K562 (cell line): ENCODE measurements at regions not wholly inside any gene's neighbourhood (a gene's known extent, or its start where the extent isn't known, plus 50 kb on each side); places are given as distances from the start of the nearest gene placed in this dataset.

Experiments used
- ATF6 ChIP-seq: sonication (generic); formaldehyde crosslinking; IDR thresholded peaks from 2 replicates; pipeline ENCODE4 v1.4.0; 2020; ENCODE audit warnings: mild to moderate bottlenecking, missing genetic modification reagents
- BRD4 ChIP-seq: fragments of 200-600 bp; sonication (generic); IDR thresholded peaks from 2 replicates; pipeline ENCODE4 v1.6.1; 2017; ENCODE audit warnings: inconsistent platforms
- CBFA2T2 ChIP-seq: fragments of 450-650 bp; conservative IDR thresholded peaks from 2 replicates; pipeline ENCODE4 v1.6.1; 2017; ENCODE audit warnings: mild to moderate bottlenecking
- CGGBP1 ChIP-seq: fragments of 250-450 bp; sonication (Bioruptor Pico); IDR thresholded peaks from 2 replicates; pipeline ENCODE4 v1.9.0; 2021; ENCODE audit warnings: mild to moderate bottlenecking
- EGR1 ChIP-seq: fragments of 450-650 bp; conservative IDR thresholded peaks from 2 replicates; pipeline ENCODE4 v1.6.1; 2017; ENCODE audit warnings: mild to moderate bottlenecking
- GABPA ChIP-seq: fragments of 200-800 bp; sonication (Bioruptor generic); conservative IDR thresholded peaks from 2 replicates; pipeline ENCODE4 v1.6.1; 2016; ENCODE audit warnings: low read depth, missing genetic modification characterization, missing compliant biosample characterization
- GABPB1 ChIP-seq: sonication (generic); formaldehyde crosslinking; IDR thresholded peaks from 2 replicates; pipeline ENCODE4 v1.8.0; 2022; ENCODE audit warnings: mild to moderate bottlenecking, missing genetic modification reagents
- GTF2F1 ChIP-seq: IDR thresholded peaks from 2 replicates; pipeline ENCODE4 v1.6.1; 2011; ENCODE audit warnings: low read depth, low read length, improper control_type of control experiment
- HDGF ChIP-seq: fragments of 450-650 bp; IDR thresholded peaks from 2 replicates; pipeline ENCODE4 v1.6.1; 2016
- IRF2 ChIP-seq: sonication (generic); formaldehyde crosslinking; IDR thresholded peaks from 2 replicates; pipeline ENCODE4 v1.8.1; 2022; ENCODE audit warnings: mild to moderate bottlenecking, missing genetic modification reagents
- KDM5B ChIP-seq: fragments of 200-600 bp; sonication (generic); IDR thresholded peaks from 2 replicates; pipeline ENCODE4 v1.6.1; 2012; ENCODE audit warnings: low read depth, mild to moderate bottlenecking, moderate library complexity, low read length, control low read depth, inconsistent platforms; ENCODE audit not compliant: insufficient replicate concordance
- MCM3 ChIP-seq: fragments of 450-650 bp; IDR thresholded peaks from 2 replicates; pipeline ENCODE4 v1.6.1; 2016
- RBM14 ChIP-seq: fragments of 200-400 bp; formaldehyde crosslinking; IDR thresholded peaks from 2 replicates; pipeline ENCODE4 v1.6.1; 2018; ENCODE audit warnings: low read depth, mild to moderate bottlenecking, low read length, moderate library complexity, borderline replicate concordance; ENCODE audit not compliant: insufficient read depth
- RBM17 ChIP-seq: fragments of 200-400 bp; formaldehyde crosslinking; IDR thresholded peaks from 2 replicates; pipeline ENCODE4 v1.6.1; 2017; ENCODE audit warnings: low read depth, mild to moderate bottlenecking, low read length, borderline replicate concordance
- SAFB ChIP-seq: fragments of 200-400 bp; formaldehyde crosslinking; IDR thresholded peaks from 2 replicates; pipeline ENCODE4 v1.6.1; 2017; ENCODE audit warnings: low read depth, low read length, borderline replicate concordance
- TEAD1 ChIP-seq, 2 experiments: fragments of 450-650 bp in 1 of 2; sonication (generic) in 1 of 2; formaldehyde crosslinking; IDR thresholded peaks; 2 replicates each; pipeline versions ENCODE4 v1.4.0 to v1.8.0; 2020 to 2022; ENCODE audit warnings: mild to moderate bottlenecking in 2 of 2, missing genetic modification reagents in 1 of 2
- U2AF1 ChIP-seq: fragments of 200-400 bp; formaldehyde crosslinking; optimal IDR thresholded peaks from 2 replicates; pipeline ENCODE3; 2017; ENCODE audit warnings: mild to moderate bottlenecking, low read depth, low read length, moderate library complexity
- ZC3H11A ChIP-seq: IDR thresholded peaks from 2 replicates; pipeline ENCODE4 v1.6.1; 2012; ENCODE audit warnings: low read depth, low read length, improper control_type of control experiment
- ZNF740 ChIP-seq, 3 experiments: fragments of 200-800 bp in 1 of 3; sonication (Bioruptor generic) in 1 of 3; sonication (generic) in 1 of 3; formaldehyde crosslinking in 1 of 3; IDR thresholded peaks; 2 replicates each; pipeline versions ENCODE4 v1.6.1 to v1.8.0; 2016 to 2022; ENCODE audit warnings: mild to moderate bottlenecking in 2 of 3, missing compliant biosample characterization in 2 of 3, missing genetic modification characterization in 2 of 3, missing genetic modification reagents in 1 of 3
- TF ChIP-seq, protein P1 (sequence below): fragments of 450-650 bp; formaldehyde crosslinking; IDR thresholded peaks from 2 replicates; pipeline ENCODE4 v1.4.0; 2020; ENCODE audit warnings: mild to moderate bottlenecking, mixed read lengths
- TF ChIP-seq, protein P2 (sequence below): fragments of 450-650 bp; IDR thresholded peaks from one replicate; pipeline ENCODE4 v1.6.1; 2018; ENCODE audit warnings: mild to moderate bottlenecking, moderate library complexity; ENCODE audit not compliant: partially characterized antibody
- TF ChIP-seq, protein P3 (sequence below): fragments of 450-650 bp; IDR thresholded peaks from 2 replicates; pipeline ENCODE4 v1.6.1; 2014; ENCODE audit warnings: low read depth, mild to moderate bottlenecking, moderate library complexity, borderline replicate concordance

DNA sequence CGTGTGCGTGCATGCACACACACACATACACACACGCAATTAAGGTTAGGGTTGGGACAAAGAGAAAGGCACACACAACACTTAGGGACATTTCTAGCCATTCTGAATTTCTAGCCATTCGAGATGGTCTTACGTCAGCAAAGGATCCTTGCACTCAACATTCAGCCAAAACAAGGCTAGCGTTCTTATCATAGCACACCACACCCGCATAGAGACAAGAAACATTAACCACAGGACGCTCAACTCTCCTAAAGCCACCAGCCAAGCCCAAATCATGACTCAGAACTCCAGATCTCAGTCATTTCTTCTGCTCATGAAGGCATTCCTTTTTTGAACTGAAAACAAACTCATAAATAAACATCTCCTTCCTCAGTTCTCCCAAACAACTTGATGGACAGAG lies 106.8 kb downstream of the LMO4 start (continued):
- TF ChIP-seq, protein P1, sequence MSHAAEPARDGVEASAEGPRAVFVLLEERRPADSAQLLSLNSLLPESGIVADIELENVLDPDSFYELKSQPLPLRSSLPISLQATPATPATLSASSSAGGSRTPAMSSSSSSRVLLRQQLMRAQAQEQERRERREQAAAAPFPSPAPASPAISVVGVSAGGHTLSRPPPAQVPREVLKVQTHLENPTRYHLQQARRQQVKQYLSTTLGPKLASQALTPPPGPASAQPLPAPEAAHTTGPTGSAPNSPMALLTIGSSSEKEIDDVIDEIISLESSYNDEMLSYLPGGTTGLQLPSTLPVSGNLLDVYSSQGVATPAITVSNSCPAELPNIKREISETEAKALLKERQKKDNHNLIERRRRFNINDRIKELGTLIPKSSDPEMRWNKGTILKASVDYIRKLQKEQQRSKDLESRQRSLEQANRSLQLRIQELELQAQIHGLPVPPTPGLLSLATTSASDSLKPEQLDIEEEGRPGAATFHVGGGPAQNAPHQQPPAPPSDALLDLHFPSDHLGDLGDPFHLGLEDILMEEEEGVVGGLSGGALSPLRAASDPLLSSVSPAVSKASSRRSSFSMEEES, result no peak
- TF ChIP-seq GABPA (no peak), BRD4 (no peak), GABPB1 (CRISPR knock-in tag) (no peak), TEAD1 (CRISPR knock-in tag; IDR thresholded peaks at IDR 0.05) (peak in 1 of 2 experiments; percentile 51; a peak in 1 of 4 replicates), ZC3H11A (no peak), CBFA2T2 (peak; percentile 84), EGR1 (no peak), SAFB (no peak), ATF6 (CRISPR knock-in tag) (no peak), CGGBP1 (CRISPR knock-in tag) (no peak), IRF2 (CRISPR knock-in tag) (no peak), MCM3 (no peak), RBM17 (no peak), HDGF (no peak), GTF2F1 (no peak), ZNF740 (CRISPR knock-in tag; IDR thresholded peaks at IDR 0.05) (no peak), ZNF740 (tag; IDR thresholded peaks at IDR 0.05) (no peak), U2AF1 (no peak), KDM5B (no peak), RBM14 (no peak)
- TF ChIP-seq, protein P2, sequence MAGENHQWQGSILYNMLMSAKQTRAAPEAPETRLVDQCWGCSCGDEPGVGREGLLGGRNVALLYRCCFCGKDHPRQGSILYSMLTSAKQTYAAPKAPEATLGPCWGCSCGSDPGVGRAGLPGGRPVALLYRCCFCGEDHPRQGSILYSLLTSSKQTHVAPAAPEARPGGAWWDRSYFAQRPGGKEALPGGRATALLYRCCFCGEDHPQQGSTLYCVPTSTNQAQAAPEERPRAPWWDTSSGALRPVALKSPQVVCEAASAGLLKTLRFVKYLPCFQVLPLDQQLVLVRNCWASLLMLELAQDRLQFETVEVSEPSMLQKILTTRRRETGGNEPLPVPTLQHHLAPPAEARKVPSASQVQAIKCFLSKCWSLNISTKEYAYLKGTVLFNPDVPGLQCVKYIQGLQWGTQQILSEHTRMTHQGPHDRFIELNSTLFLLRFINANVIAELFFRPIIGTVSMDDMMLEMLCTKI, result no peak
- TF ChIP-seq, protein P3, sequence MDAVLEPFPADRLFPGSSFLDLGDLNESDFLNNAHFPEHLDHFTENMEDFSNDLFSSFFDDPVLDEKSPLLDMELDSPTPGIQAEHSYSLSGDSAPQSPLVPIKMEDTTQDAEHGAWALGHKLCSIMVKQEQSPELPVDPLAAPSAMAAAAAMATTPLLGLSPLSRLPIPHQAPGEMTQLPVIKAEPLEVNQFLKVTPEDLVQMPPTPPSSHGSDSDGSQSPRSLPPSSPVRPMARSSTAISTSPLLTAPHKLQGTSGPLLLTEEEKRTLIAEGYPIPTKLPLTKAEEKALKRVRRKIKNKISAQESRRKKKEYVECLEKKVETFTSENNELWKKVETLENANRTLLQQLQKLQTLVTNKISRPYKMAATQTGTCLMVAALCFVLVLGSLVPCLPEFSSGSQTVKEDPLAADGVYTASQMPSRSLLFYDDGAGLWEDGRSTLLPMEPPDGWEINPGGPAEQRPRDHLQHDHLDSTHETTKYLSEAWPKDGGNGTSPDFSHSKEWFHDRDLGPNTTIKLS, result no peak
